Parathyroid adenoma (tissue), 2 donors: ENCODE measurements at regions not wholly inside any gene's neighbourhood (a gene's known extent, or its start where the extent isn't known, plus 50 kb on each side); places are given as distances from the start of the nearest gene placed in this dataset.

Experiments used
- H2AFZ ChIP-seq: fragments of 300-600 bp; sonication (generic); one replicate; pipeline ENCODE4 v1.7.0; 2017; ENCODE audit warnings: antibody characterized with exemption, mild to moderate bottlenecking
- H3K27ac ChIP-seq: fragments of 300-600 bp; sonication (generic); one replicate; pipeline ENCODE4 v1.7.0; 2017
- H3K27me3 ChIP-seq: fragments of 300-600 bp; sonication (generic); one replicate; pipeline ENCODE4 v1.7.0; 2017; ENCODE audit warnings: low read length; ENCODE audit not compliant: control insufficient read depth, insufficient read depth
- H3K36me3 ChIP-seq: fragments of 300-600 bp; sonication (generic); one replicate; pipeline ENCODE4 v1.7.0; 2017; ENCODE audit warnings: low read length; ENCODE audit not compliant: control insufficient read depth, insufficient read depth
- H3K4me1 ChIP-seq: fragments of 300-600 bp; sonication (generic); one replicate; pipeline ENCODE4 v1.7.0; 2017; ENCODE audit warnings: control low read depth
- H3K4me2 ChIP-seq: fragments of 300-600 bp; sonication (generic); one replicate; pipeline ENCODE4 v1.7.0; 2017; ENCODE audit warnings: low read length
- H3K4me3 ChIP-seq: fragments of 300-600 bp; sonication (generic); one replicate; pipeline ENCODE4 v1.7.0; 2017; ENCODE audit warnings: low read depth, low read length
- H3K79me2 ChIP-seq: fragments of 300-600 bp; sonication (generic); one replicate; pipeline ENCODE4 v1.7.0; 2017; ENCODE audit warnings: control low read depth
- H3K9ac ChIP-seq: fragments of 300-600 bp; sonication (generic); one replicate; pipeline ENCODE4 v1.7.0; 2017; ENCODE audit warnings: mild to moderate bottlenecking
- H3K9me3 ChIP-seq: fragments of 300-600 bp; sonication (generic); one replicate; pipeline ENCODE4 v1.7.0; 2017; ENCODE audit warnings: low read length; ENCODE audit not compliant: control insufficient read depth
- TF ChIP-seq, protein P1 (sequence below): fragments of 300-600 bp; sonication (generic); IDR thresholded peaks from one replicate; pipeline ENCODE4 v1.7.0; 2017; ENCODE audit warnings: antibody characterized with exemption, mild to moderate bottlenecking
- donor health status: primary hyperparathyroidism.

- TF ChIP-seq, protein P1, sequence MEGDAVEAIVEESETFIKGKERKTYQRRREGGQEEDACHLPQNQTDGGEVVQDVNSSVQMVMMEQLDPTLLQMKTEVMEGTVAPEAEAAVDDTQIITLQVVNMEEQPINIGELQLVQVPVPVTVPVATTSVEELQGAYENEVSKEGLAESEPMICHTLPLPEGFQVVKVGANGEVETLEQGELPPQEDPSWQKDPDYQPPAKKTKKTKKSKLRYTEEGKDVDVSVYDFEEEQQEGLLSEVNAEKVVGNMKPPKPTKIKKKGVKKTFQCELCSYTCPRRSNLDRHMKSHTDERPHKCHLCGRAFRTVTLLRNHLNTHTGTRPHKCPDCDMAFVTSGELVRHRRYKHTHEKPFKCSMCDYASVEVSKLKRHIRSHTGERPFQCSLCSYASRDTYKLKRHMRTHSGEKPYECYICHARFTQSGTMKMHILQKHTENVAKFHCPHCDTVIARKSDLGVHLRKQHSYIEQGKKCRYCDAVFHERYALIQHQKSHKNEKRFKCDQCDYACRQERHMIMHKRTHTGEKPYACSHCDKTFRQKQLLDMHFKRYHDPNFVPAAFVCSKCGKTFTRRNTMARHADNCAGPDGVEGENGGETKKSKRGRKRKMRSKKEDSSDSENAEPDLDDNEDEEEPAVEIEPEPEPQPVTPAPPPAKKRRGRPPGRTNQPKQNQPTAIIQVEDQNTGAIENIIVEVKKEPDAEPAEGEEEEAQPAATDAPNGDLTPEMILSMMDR, result no peak
- no peak overlapping the region for H3K27ac ChIP-seq
- H3K4me3 ChIP-seq, result no peak overlapping the region
- H3K9ac ChIP-seq, result no peak overlapping the region
- no peaks in the 10 kb centered on the region for H3K27me3 ChIP-seq
- peaks cover 41% of the 10 kb centered on the region for H3K79me2 ChIP-seq
- no peaks in the 10 kb centered on the region for H3K36me3 ChIP-seq
- H3K9me3 ChIP-seq, result no peaks in the 10 kb centered on the region
- no peaks in the 10 kb centered on the region for H3K4me1 ChIP-seq
- peak overlapping the region; percentile 14 for H3K4me2 ChIP-seq
- no peak overlapping the region for H2AFZ ChIP-seq
Measured at GRCh38 chr22:46078241-46079092, 71.9 kb upstream of the PPARA start.

DNA sequence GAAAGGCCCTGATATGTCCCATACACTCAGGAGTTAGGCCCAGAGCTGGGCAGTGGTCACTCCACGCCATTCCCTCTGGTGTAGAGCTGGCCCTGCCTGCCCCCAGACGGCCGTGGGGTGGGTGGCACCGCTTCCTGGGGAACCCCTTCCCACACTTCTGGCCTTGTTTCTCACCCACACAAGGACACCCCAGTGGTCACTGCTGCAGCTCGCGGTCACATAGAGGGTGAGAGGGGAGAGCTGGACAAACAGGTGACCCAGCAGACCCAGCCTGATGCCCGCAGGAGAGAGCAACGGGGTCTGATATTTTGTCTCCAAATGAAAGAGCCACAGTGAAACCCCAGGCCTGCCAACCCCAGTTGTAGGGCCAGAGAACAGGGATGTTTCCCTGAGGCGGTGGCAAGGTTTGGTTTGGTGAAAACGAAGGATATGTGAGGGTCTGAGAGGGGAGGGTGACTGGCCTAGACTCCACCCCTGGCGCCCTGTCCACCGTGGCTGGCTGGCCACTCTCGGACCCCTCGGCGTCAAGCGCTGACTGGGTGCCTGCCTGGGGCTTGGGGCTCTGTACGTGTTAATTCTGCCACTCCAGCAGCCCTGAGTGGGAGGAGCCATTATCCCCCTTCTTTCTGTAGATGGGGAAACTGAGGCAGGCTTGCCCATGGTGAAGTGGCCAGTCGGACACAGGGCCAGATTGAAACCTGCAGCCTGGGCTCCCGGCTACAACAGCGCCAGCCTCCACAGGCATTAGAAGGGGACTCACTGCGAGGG is 71.0 kb upstream of the PPARA start:
- TF ChIP-seq, protein P1, result no peak
- Histone ChIP-seq H2AFZ (no peak overlapping the region), H3K27me3 (no peaks in the 10 kb centered on the region), H3K4me2 (no peak overlapping the region), H3K9me3 (no peaks in the 10 kb centered on the region), H3K9ac (no peak overlapping the region), H3K4me3 (no peak overlapping the region), H3K4me1 (no peaks in the 10 kb centered on the region), H3K27ac (peak overlapping the region; percentile 47), H3K36me3 (no peaks in the 10 kb centered on the region), H3K79me2 (peaks cover 35% of the 10 kb centered on the region)

- peaks cover 36% of the 10 kb centered on the region for H3K79me2 ChIP-seq
- TF ChIP-seq, protein P1, result no peak
- no peak overlapping the region for H2AFZ ChIP-seq
- peak overlapping the region; percentile 47 for H3K27ac ChIP-seq
- no peak overlapping the region for H3K4me3 ChIP-seq
- H3K4me1 ChIP-seq, result no peaks in the 10 kb centered on the region
- H3K27me3 ChIP-seq, result no peaks in the 10 kb centered on the region
- peak overlapping the region; percentile 38 for H3K4me2 ChIP-seq
- H3K36me3 ChIP-seq, result no peaks in the 10 kb centered on the region
- H3K9ac ChIP-seq, result no peak overlapping the region
- H3K9me3 ChIP-seq, result no peaks in the 10 kb centered on the region
Measured at GRCh38 chr22:46079861-46080821, 70.2 kb upstream of the PPARA start.

DNA sequence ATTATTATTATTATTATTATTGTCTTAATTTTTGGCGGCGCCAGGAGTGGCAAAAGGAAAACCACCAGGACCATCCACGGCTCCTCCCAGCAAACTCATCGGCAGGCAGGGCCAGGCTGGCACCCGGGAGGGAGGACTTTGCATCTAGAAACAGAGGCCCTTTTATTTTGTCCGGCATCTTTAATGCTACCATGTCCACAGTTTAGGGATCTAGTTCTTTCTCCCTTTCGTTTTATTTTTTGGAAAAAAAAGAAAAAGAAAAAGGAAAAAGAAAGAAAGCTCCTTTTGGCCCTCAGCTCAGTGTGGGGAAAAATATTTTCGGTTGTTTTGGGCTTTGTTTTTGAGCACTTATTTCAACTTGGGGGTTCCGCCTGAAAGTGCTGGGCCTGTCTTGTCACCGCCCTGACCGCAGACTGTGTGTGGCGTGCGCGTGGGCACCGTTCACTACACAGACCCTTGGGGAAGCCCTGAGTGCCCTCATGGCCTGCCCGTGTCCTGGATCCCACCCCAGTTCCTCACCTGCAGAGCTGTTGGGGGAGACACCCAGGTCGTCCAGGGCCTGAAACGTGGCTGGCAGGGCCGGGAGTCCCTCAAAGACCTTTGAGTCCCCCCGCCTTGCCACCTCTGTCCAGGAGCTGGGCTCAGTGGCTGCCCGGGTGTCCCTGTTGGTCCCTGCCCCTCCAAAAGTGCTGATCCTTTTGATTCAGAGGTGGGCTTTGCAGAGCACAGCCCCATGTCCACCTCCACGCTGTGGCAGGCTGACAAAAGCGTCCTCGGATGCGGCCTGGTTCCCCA is 69.1 kb upstream of the PPARA start:
- TF ChIP-seq, protein P1, result no peak
- peak overlapping the region; percentile 44 for H3K4me2 ChIP-seq
- H2AFZ ChIP-seq, result no peak overlapping the region
- no peaks in the 10 kb centered on the region for H3K36me3 ChIP-seq
- H3K27me3 ChIP-seq, result no peaks in the 10 kb centered on the region
- H3K4me3 ChIP-seq, result no peak overlapping the region
- H3K4me1 ChIP-seq, result no peaks in the 10 kb centered on the region
- peak overlapping the region; percentile 56 for H3K27ac ChIP-seq
- H3K9ac ChIP-seq, result no peak overlapping the region
- H3K9me3 ChIP-seq, result no peaks in the 10 kb centered on the region
- H3K79me2 ChIP-seq, result peaks cover 30% of the 10 kb centered on the region
